OCI-LY7 (cell line): ENCODE measurements at regions not wholly inside any gene's neighbourhood (a gene's known extent, or its start where the extent isn't known, plus 50 kb on each side); places are given as distances from the start of the nearest gene placed in this dataset.

ENCODE experiments used
- CTCF ChIP-seq: fragments of 200-600 bp; sonication (generic); conservative IDR thresholded peaks from 2 replicates; pipeline ENCODE4 v1.5.1; 2014; ENCODE audit warnings: mild to moderate bottlenecking, antibody characterized with exemption, low read length, moderate library complexity, mixed read lengths
- EZH2phosphoT487 ChIP-seq: fragments of 200-600 bp; sonication (generic); IDR thresholded peaks from 2 replicates; pipeline ENCODE4 v1.6.1; 2018; ENCODE audit warnings: low read depth, borderline replicate concordance, mild to moderate bottlenecking, mixed run types, antibody characterized with exemption, low read length, moderate library complexity, mixed read lengths

GRCh38 chr5:74341221-74341620, 299.3 kb downstream of the ENC1 start:
- TF ChIP-seq CTCF (no peak), EZH2phosphoT487 (no peak)
